ENCODE measurements at regions not wholly inside any gene's neighbourhood (a gene's known extent, or its start where the extent isn't known, plus 50 kb on each side); places are given as distances from the start of the nearest gene placed in this dataset.

- H3K27me3 ChIP-seq, result no peaks in the 10 kb centered on the region
- DNase-seq (no peak), ATAC-seq (no peak)
- TF ChIP-seq CTCF (IDR thresholded peaks at IDR 0.05 in 4 of 5, conservative IDR thresholded peaks at IDR 0.05 in 1 of 5) (no peak), POLR2A (IDR thresholded peaks at IDR 0.05) (no peak)
- in situ Hi-C loops (cut with MboI; ENCODE audit: low sequenced_read_pairs in 4 of 4), result no loop called here
- intact Hi-C loops (cut with DNase I; ENCODE audit: low total_unique reads), result no loop called here
- no peaks in the 10 kb centered on the region for H3K36me3 ChIP-seq
- H3K9me3 ChIP-seq, result no peaks in the 10 kb centered on the region
- H3K4me3 ChIP-seq, result no peak overlapping the region
- H3K4me1 ChIP-seq, result no peaks in the 10 kb centered on the region
- no peak overlapping the region for H3K27ac ChIP-seq
Measured at GRCh38 chr9:73233359-73234007, 81.8 kb downstream of the ANXA1 start.

- no peak overlapping the region for H3K27ac ChIP-seq
- in situ Hi-C loops (cut with MboI; ENCODE audit: low sequenced_read_pairs in 4 of 4), result no loop called here
- H3K4me1 ChIP-seq, result no peaks in the 10 kb centered on the region
Measured at GRCh38 chr9:73234008-73234360, 82.3 kb downstream of the ANXA1 start.

GRCh38 chr9:73237140-73237539 is 85.5 kb downstream of the ANXA1 start:
- H3K4me1 ChIP-seq, result no peaks in the 10 kb centered on the region
- no peak overlapping the region for H3K27ac ChIP-seq
- no peak for TF ChIP-seq POLR2A (IDR thresholded peaks at IDR 0.05)
- no peak for TF ChIP-seq CTCF (IDR thresholded peaks at IDR 0.05 in 4 of 5, conservative IDR thresholded peaks at IDR 0.05 in 1 of 5)
- no peaks in the 10 kb centered on the region for H3K9me3 ChIP-seq
- no peak for ATAC-seq
- no peaks in the 10 kb centered on the region for H3K27me3 ChIP-seq
- no peak for DNase-seq
- in situ Hi-C loops (cut with MboI; ENCODE audit: low sequenced_read_pairs in 4 of 4) (no loop called here), intact Hi-C loops (cut with DNase I; ENCODE audit: low total_unique reads) (no loop called here)
- no peak overlapping the region for H3K4me3 ChIP-seq
- H3K36me3 ChIP-seq, result no peaks in the 10 kb centered on the region

More at GRCh38 chr9:73234008-73234360, 82.3 kb downstream of the ANXA1 start:
- TF ChIP-seq CTCF (IDR thresholded peaks at IDR 0.05 in 4 of 5, conservative IDR thresholded peaks at IDR 0.05 in 1 of 5) (no peak), POLR2A (IDR thresholded peaks at IDR 0.05) (no peak)
- no peaks in the 10 kb centered on the region for H3K9me3 ChIP-seq
- no peak for ATAC-seq
- H3K36me3 ChIP-seq, result no peaks in the 10 kb centered on the region
- H3K27me3 ChIP-seq, result no peaks in the 10 kb centered on the region
- intact Hi-C loops (cut with DNase I; ENCODE audit: low total_unique reads), result no loop called here
- DNase-seq, result no peak
- no peak overlapping the region for H3K4me3 ChIP-seq

GRCh38 chr9:73239570-73240265 is 88.1 kb downstream of the ANXA1 start:
- no peaks in the 10 kb centered on the region for H3K27me3 ChIP-seq
- H3K36me3 ChIP-seq, result no peaks in the 10 kb centered on the region
- intact Hi-C loops (cut with DNase I; ENCODE audit: low total_unique reads), result no loop called here
- DNase-seq (no peak), ATAC-seq (no peak)
- no peaks in the 10 kb centered on the region for H3K4me1 ChIP-seq
- H3K4me3 ChIP-seq, result no peak overlapping the region
- TF ChIP-seq POLR2A (IDR thresholded peaks at IDR 0.05), result no peak
- TF ChIP-seq CTCF (IDR thresholded peaks at IDR 0.05 in 4 of 5, conservative IDR thresholded peaks at IDR 0.05 in 1 of 5), result no peak
- H3K27ac ChIP-seq, result no peak overlapping the region
- H3K9me3 ChIP-seq, result no peaks in the 10 kb centered on the region
- in situ Hi-C loops (cut with MboI; ENCODE audit: low sequenced_read_pairs in 4 of 4), result no loop called here

All from gastrocnemius medialis (tissue), 4 donors.